ACC112 (cell line): ENCODE measurements at regions not wholly inside any gene's neighbourhood (a gene's known extent, or its start where the extent isn't known, plus 50 kb on each side); places are given as distances from the start of the nearest gene placed in this dataset.

ENCODE experiments used
- H2AFZ ChIP-seq: fragments of 200-600 bp; sonication (generic); one replicate; pipeline ENCODE4 v1.6.0; 2017; ENCODE audit warnings: antibody characterized with exemption, low read length; ENCODE audit not compliant: unreplicated experiment
- H3K27ac ChIP-seq: fragments of 200-600 bp; sonication (generic); 2 replicates; pipeline ENCODE4 v1.5.1; 2014; ENCODE audit warnings: low read depth, mild to moderate bottlenecking, antibody characterized with exemption, low read length, moderate library complexity
- H3K27me3 ChIP-seq: fragments of 200-600 bp; sonication (generic); 2 replicates; pipeline ENCODE4 v1.6.1; 2014; ENCODE audit warnings: mild to moderate bottlenecking, antibody characterized with exemption, low read length, moderate library complexity, mixed read lengths; ENCODE audit not compliant: insufficient read depth
- H3K36me3 ChIP-seq: fragments of 200-600 bp; sonication (generic); 2 replicates; pipeline ENCODE4 v1.6.1; 2016; ENCODE audit warnings: mild to moderate bottlenecking, antibody characterized with exemption, low read length, moderate library complexity, mixed read lengths; ENCODE audit not compliant: insufficient read depth
- H3K4me1 ChIP-seq: fragments of 200-600 bp; sonication (generic); one replicate; pipeline ENCODE4 v1.6.1; 2016; ENCODE audit warnings: low read length, mixed read lengths; ENCODE audit not compliant: insufficient read depth, unreplicated experiment, control insufficient read depth
- H3K4me3 ChIP-seq: fragments of 200-600 bp; sonication (generic); 2 replicates; pipeline ENCODE4 v1.5.1; 2014; ENCODE audit warnings: mild to moderate bottlenecking, low read depth, low read length
- H3K79me2 ChIP-seq: fragments of 200-600 bp; sonication (generic); one replicate; pipeline ENCODE4 v1.6.0; 2016; ENCODE audit warnings: low read length; ENCODE audit not compliant: control insufficient read depth, unreplicated experiment, insufficient read depth

- Histone ChIP-seq H3K79me2 (no peaks in the 10 kb centered on the region), H3K4me1 (no peaks in the 10 kb centered on the region), H3K4me3 (no peak overlapping the region), H2AFZ (no peak overlapping the region), H3K27ac (no peak overlapping the region), H3K36me3 (no peaks in the 10 kb centered on the region), H3K27me3 (no peaks in the 10 kb centered on the region)
Observed at GRCh38 chr12:23424685-23425084, 524.8 kb downstream of the SOX5 start.

GRCh38 chr12:23426328-23426727 is 523.1 kb downstream of the SOX5 start:
- Histone ChIP-seq H3K36me3 (no peaks in the 10 kb centered on the region), H3K27me3 (no peaks in the 10 kb centered on the region), H3K27ac (no peak overlapping the region), H3K79me2 (no peaks in the 10 kb centered on the region), H3K4me1 (no peaks in the 10 kb centered on the region), H3K4me3 (no peak overlapping the region), H2AFZ (no peak overlapping the region)

- H3K36me3 ChIP-seq, result no peaks in the 10 kb centered on the region
Observed at GRCh38 chr12:23428758-23429157, 520.7 kb downstream of the SOX5 start.

GRCh38 chr12:23431006-23431405 is 518.5 kb downstream of the SOX5 start:
- no peak overlapping the region for H2AFZ ChIP-seq
- no peak overlapping the region for H3K27ac ChIP-seq
- no peaks in the 10 kb centered on the region for H3K36me3 ChIP-seq
- H3K79me2 ChIP-seq, result no peaks in the 10 kb centered on the region
- no peak overlapping the region for H3K4me3 ChIP-seq
- no peaks in the 10 kb centered on the region for H3K27me3 ChIP-seq
- no peaks in the 10 kb centered on the region for H3K4me1 ChIP-seq

More at GRCh38 chr12:23428758-23429157, 520.7 kb downstream of the SOX5 start:
- H3K4me1 ChIP-seq, result no peaks in the 10 kb centered on the region
- H3K27ac ChIP-seq, result no peak overlapping the region
- no peaks in the 10 kb centered on the region for H3K27me3 ChIP-seq
- no peak overlapping the region for H3K4me3 ChIP-seq
- no peak overlapping the region for H2AFZ ChIP-seq
- H3K79me2 ChIP-seq, result no peaks in the 10 kb centered on the region

GRCh38 chr12:23433121-23433520 is 516.3 kb downstream of the SOX5 start:
- no peaks in the 10 kb centered on the region for H3K79me2 ChIP-seq
- H3K27me3 ChIP-seq, result no peaks in the 10 kb centered on the region
- H3K36me3 ChIP-seq, result no peaks in the 10 kb centered on the region

GRCh38 chr12:23434154-23434553 is 515.3 kb downstream of the SOX5 start:
- H3K27me3 ChIP-seq, result no peaks in the 10 kb centered on the region
- no peaks in the 10 kb centered on the region for H3K36me3 ChIP-seq
- no peak overlapping the region for H3K4me3 ChIP-seq
- H2AFZ ChIP-seq, result no peak overlapping the region
- no peak overlapping the region for H3K27ac ChIP-seq
- H3K79me2 ChIP-seq, result no peaks in the 10 kb centered on the region
- no peaks in the 10 kb centered on the region for H3K4me1 ChIP-seq

More at GRCh38 chr12:23433121-23433520, 516.3 kb downstream of the SOX5 start:
- H3K27ac ChIP-seq, result no peak overlapping the region
- H3K4me1 ChIP-seq, result no peaks in the 10 kb centered on the region
- H2AFZ ChIP-seq, result no peak overlapping the region
- H3K4me3 ChIP-seq, result no peak overlapping the region

- no peak overlapping the region for H3K27ac ChIP-seq
- no peaks in the 10 kb centered on the region for H3K79me2 ChIP-seq
- no peaks in the 10 kb centered on the region for H3K4me1 ChIP-seq
- no peak overlapping the region for H3K4me3 ChIP-seq
- no peaks in the 10 kb centered on the region for H3K36me3 ChIP-seq
- H2AFZ ChIP-seq, result no peak overlapping the region
- no peaks in the 10 kb centered on the region for H3K27me3 ChIP-seq
Observed at GRCh38 chr12:23446746-23447145, 502.7 kb downstream of the SOX5 start.

GRCh38 chr12:23450810-23451209 is 498.7 kb downstream of the SOX5 start:
- Histone ChIP-seq H3K36me3 (no peaks in the 10 kb centered on the region), H3K4me3 (no peak overlapping the region), H3K27me3 (no peaks in the 10 kb centered on the region), H3K79me2 (no peaks in the 10 kb centered on the region), H3K27ac (no peak overlapping the region), H2AFZ (no peak overlapping the region), H3K4me1 (no peaks in the 10 kb centered on the region)

GRCh38 chr12:23455283-23455682 is 494.2 kb downstream of the SOX5 start:
- Histone ChIP-seq H2AFZ (no peak overlapping the region), H3K79me2 (no peaks in the 10 kb centered on the region), H3K36me3 (no peaks in the 10 kb centered on the region), H3K4me1 (no peaks in the 10 kb centered on the region), H3K27me3 (no peaks in the 10 kb centered on the region), H3K4me3 (no peak overlapping the region), H3K27ac (no peak overlapping the region)

- H3K36me3 ChIP-seq, result no peaks in the 10 kb centered on the region
- H3K79me2 ChIP-seq, result no peaks in the 10 kb centered on the region
- H3K27me3 ChIP-seq, result no peaks in the 10 kb centered on the region
- no peaks in the 10 kb centered on the region for H3K4me1 ChIP-seq
- H2AFZ ChIP-seq, result no peak overlapping the region
- H3K4me3 ChIP-seq, result no peak overlapping the region
- H3K27ac ChIP-seq, result no peak overlapping the region
Observed at GRCh38 chr12:23458640-23459039, 490.8 kb downstream of the SOX5 start.

- H3K79me2 ChIP-seq, result no peaks in the 10 kb centered on the region
- H3K4me1 ChIP-seq, result no peaks in the 10 kb centered on the region
- H3K27me3 ChIP-seq, result no peaks in the 10 kb centered on the region
- H3K36me3 ChIP-seq, result no peaks in the 10 kb centered on the region
- no peak overlapping the region for H3K4me3 ChIP-seq
- no peak overlapping the region for H3K27ac ChIP-seq
- H2AFZ ChIP-seq, result no peak overlapping the region
Observed at GRCh38 chr12:23462546-23462945, 486.9 kb downstream of the SOX5 start.
